Lung (tissue), 11 donors: ENCODE measurements at regions not wholly inside any gene's neighbourhood (a gene's known extent, or its start where the extent isn't known, plus 50 kb on each side); places are given as distances from the start of the nearest gene placed in this dataset.

Source experiments
- ATAC-seq: fragments of 200-7000 bp; cut with Tn5 transposase; one replicate; pipeline ENCODE4 v1.9.1; 2020; ENCODE audit warnings: moderate number of reproducible peaks; ENCODE audit not compliant: insufficient read depth, low FRiP score
- DNase-seq, 3 donors: peaks; one replicate each; pipeline ENCODE4 v3.0.0-alpha.2; 2013 to 2017
- H3K27ac ChIP-seq, 2 donors: one replicate each; pipeline ENCODE4 v1.5.1; 2013; ENCODE audit warnings: mild to moderate bottlenecking in 2 of 2, moderate library complexity in 2 of 2, control low read depth in 1 of 2, inconsistent platforms in 1 of 2, low read depth in 1 of 2, low read length in 1 of 2
- H3K27me3 ChIP-seq, 3 donors: one replicate each; pipeline ENCODE4 v1.5.1; 2013; ENCODE audit warnings: low read length in 2 of 3; ENCODE audit not compliant: control insufficient read depth in 3 of 3, insufficient read depth in 3 of 3
- H3K36me3 ChIP-seq, 4 donors: one replicate each; pipeline ENCODE4 v1.5.1; 2013; ENCODE audit warnings: low read length in 4 of 4, mild to moderate bottlenecking in 1 of 4, moderate library complexity in 1 of 4; ENCODE audit not compliant: control insufficient read depth in 4 of 4, insufficient read depth in 4 of 4
- H3K4me1 ChIP-seq, 5 donors: one replicate each; pipeline ENCODE4 v1.5.1; 2013; ENCODE audit warnings: low read length in 5 of 5, mild to moderate bottlenecking in 2 of 5, moderate library complexity in 1 of 5; ENCODE audit not compliant: control insufficient read depth in 5 of 5, insufficient read depth in 5 of 5
- H3K4me3 ChIP-seq: one replicate; pipeline ENCODE4 v1.5.1; 2013; ENCODE audit warnings: mild to moderate bottlenecking, control low read depth, moderate library complexity
- H3K9ac ChIP-seq, 2 donors: one replicate each; pipeline ENCODE4 v1.5.1; 2013; ENCODE audit warnings: low read length in 2 of 2, control low read depth in 1 of 2; ENCODE audit not compliant: insufficient read depth in 1 of 2
- H3K9me3 ChIP-seq, 4 donors: one replicate each; pipeline ENCODE4 v1.5.1; 2013; ENCODE audit warnings: low read length in 3 of 4, mild to moderate bottlenecking in 1 of 4, moderate library complexity in 1 of 4; ENCODE audit not compliant: control insufficient read depth in 4 of 4, insufficient read depth in 3 of 4
- CTCF ChIP-seq: IDR thresholded peaks from 2 replicates; pipeline ENCODE4 v1.5.1; 2012; ENCODE audit warnings: mild to moderate bottlenecking; ENCODE audit errors: control extremely low read depth, extremely low read depth
- WGBS, 2 donors: extraction: QIAGEN DNeasy Blood & Tissue Kit; methylation state at CpG; one replicate each; pipeline ENCODE4 v1.1.7; 2013; 5-methylcytosine and 5-hydroxymethylcytosine counted together
- donor health status: control.
- donor health status: control.
- donor health status: Bipolar disorder and iron deficiency.
- donor health status: healthy.
- donor health status: DM: yes; HTN: yes; CAD: no.

DNA sequence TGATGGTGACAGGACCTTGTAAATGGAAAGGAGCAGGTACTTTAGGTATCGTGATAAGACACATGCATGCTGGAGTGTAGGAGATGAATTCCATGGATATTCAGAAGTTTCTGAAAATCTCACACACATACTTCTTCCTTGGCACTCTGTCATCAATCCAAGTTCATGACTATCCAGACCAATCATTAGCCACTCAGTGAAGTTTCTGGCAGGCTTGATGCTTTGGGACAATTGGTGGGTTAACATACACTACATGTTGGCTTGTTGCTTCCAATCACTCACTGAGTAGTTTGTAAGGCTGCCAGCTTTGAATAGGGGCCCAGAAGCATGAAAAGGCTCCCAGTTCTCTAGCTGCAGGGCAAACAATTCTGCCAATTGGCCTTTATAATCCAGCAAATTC is 147.6 kb downstream of the CEMIP2 start:
- ATAC-seq = no peak
- Histone ChIP-seq H3K36me3 (no peaks in the 10 kb centered on the region), H3K4me1 (peaks cover 0 to 14% (median 0%) of the 10 kb centered on the region in 5 donors), H3K27ac (no peak overlapping the region), H3K9ac (no peak overlapping the region), H3K4me3 (no peak overlapping the region), H3K27me3 (no peaks in the 10 kb centered on the region), H3K9me3 (peaks cover 0 to 2% (median under 1%) of the 10 kb centered on the region in 4 donors)
- TF ChIP-seq CTCF = no peak
- WGBS, 2 donors = 69 to 97% methylated on average over 1 of the region's 1 CpG
- DNase-seq = peak; percentile 51 to 85 (median 83)

- Histone ChIP-seq H3K9me3 (peaks cover 0 to 2% (median under 1%) of the 10 kb centered on the region in 4 donors), H3K9ac (no peak overlapping the region), H3K36me3 (no peaks in the 10 kb centered on the region), H3K27ac (no peak overlapping the region), H3K27me3 (no peaks in the 10 kb centered on the region), H3K4me3 (no peak overlapping the region), H3K4me1 (peaks cover 0 to 14% (median 0%) of the 10 kb centered on the region in 5 donors)
- DNase-seq = peak in 2 of 3 donors; percentile 89 to 92
- no peak for ATAC-seq
- TF ChIP-seq CTCF = no peak
- 78 to 92% methylated on average over 2 of the region's 2 CpGs for WGBS, 2 donors
Observed at GRCh38 chr9:71620331-71620730, 148.0 kb downstream of the CEMIP2 start.

- no peak overlapping the region for H3K4me3 ChIP-seq
- no peaks in the 10 kb centered on the region for H3K27me3 ChIP-seq
- 95 to 96% methylated on average over 2 of the region's 2 CpGs for WGBS, 2 donors
- peaks cover 0 to 14% (median 0%) of the 10 kb centered on the region in 5 donors for H3K4me1 ChIP-seq
- no peak overlapping the region for H3K9ac ChIP-seq
- no peaks in the 10 kb centered on the region for H3K36me3 ChIP-seq
- no peak overlapping the region for H3K27ac ChIP-seq
- ATAC-seq = no peak
- no peak for TF ChIP-seq CTCF
- peaks cover 0 to 2% (median under 1%) of the 10 kb centered on the region in 4 donors for H3K9me3 ChIP-seq
- peak in 1 of 3 donors; percentile 18 for DNase-seq
Observed at GRCh38 chr9:71619926-71620325, 148.4 kb downstream of the CEMIP2 start.

- WGBS, 2 donors = 68 to 80% methylated on average over 3 of the region's 3 CpGs
- Histone ChIP-seq H3K9me3 (peaks cover 0 to 6% (median under 1%) of the 10 kb centered on the region in 4 donors), H3K27ac (no peak overlapping the region), H3K9ac (no peak overlapping the region), H3K36me3 (no peaks in the 10 kb centered on the region), H3K27me3 (no peaks in the 10 kb centered on the region), H3K4me3 (no peak overlapping the region), H3K4me1 (no peaks in the 10 kb centered on the region)
- TF ChIP-seq CTCF = no peak
- ATAC-seq = no peak
- no peak for DNase-seq
Observed at GRCh38 chr9:71614409-71615010, 153.8 kb downstream of the CEMIP2 start.
